GM19238 (cell line): ENCODE measurements at regions not wholly inside any gene's neighbourhood (a gene's known extent, or its start where the extent isn't known, plus 50 kb on each side); places are given as distances from the start of the nearest gene placed in this dataset.
"Not testable (repeated sequence)": the region's sequence is repeated elsewhere in the genome, so short reads cannot be mapped to it uniquely, and the experiment has no call there.

Experiments
- DNase-seq: peaks from one replicate; pipeline ENCODE4 v3.0.0; 2011; ENCODE audit warnings: low spot score; ENCODE audit not compliant: insufficient read length

GRCh38 chr3:178129109-178129508 is 407.1 kb upstream of the KCNMB2 start:
- no peak for DNase-seq

DNA sequence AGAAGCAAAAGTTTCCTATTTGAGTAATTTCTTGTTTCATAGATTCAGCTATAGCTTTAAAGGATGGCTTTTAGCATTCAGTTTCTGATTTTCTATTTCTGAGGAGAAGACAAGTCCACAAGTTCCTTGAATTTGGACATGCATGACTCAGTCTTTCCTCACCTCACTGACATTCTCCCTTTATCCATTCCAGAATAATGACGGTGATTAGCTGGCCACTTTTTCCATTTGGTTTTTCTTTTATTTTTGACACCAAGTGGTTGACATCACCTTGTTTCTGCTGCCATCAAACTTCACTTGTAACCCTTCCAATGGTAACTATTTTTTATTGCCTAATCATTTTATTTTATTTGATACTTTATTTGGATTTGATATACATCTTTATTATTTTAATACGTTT is 404.4 kb upstream of the KCNMB2 start:
- DNase-seq, result no peak

- no peak for DNase-seq
Measured at GRCh38 chr3:178137206-178137605, 399.0 kb upstream of the KCNMB2 start.

- DNase-seq, result no peak
Measured at GRCh38 chr3:178137831-178138230, 398.4 kb upstream of the KCNMB2 start.

- no peak for DNase-seq
Measured at GRCh38 chr3:178139116-178139515, 397.1 kb upstream of the KCNMB2 start.

DNA sequence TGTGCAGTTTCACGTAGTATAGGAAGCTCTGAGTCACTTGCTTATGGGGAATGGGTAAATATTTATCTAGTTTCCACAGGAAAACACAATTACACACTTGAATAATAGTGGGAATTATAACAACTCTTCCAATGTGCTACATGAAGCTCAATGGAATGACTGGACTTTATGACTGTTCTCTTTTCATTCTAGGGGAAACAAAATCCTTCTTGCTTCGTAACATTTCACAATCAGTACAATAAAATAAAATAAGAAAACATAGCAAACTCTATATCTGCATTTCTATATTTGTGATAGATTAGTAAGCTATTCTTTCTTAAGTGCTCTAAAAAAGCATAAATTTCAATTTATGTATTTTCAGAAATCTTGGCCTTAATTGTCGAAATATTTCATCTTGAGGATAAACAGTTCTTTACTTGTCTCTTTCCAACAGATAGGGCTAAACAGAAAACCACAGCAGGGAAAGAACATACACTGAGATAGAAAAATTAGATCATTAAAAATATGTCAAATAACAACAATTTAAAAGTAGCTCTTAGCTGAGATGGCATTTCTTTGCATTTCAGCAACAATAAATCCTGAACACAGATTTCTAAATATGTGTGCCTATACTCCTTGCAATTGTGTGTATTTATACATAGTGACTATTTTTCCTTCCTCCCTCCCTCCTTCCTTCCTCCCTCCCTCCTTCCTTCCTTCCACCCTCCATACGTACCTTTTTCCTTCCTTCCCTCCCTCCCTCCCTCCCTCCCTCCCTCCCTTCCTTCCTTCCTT is 395.5 kb upstream of the KCNMB2 start:
- DNase-seq, result no peak

DNA sequence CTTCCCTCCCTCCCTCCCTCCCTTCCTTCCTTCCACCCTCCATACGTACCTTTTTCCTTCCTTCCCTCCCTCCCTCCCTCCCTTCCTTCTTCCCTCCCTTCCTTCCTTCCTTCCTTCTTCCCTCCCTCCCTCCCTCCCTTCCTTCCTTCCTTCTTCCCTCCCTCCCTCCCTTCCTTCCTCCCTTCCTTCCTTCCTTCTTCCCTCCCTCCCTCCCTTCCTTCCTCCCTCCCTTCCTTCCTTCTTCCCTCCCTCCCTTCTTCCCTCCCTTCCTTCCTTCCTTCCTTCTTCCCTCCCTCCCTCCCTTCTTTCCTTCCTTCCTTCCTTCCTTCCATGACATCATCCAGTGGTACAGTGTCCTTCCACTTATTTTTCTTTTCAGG is 394.9 kb upstream of the KCNMB2 start:
- DNase-seq, result not testable (repeated sequence)

GRCh38 chr3:178146406-178146831 is 389.8 kb upstream of the KCNMB2 start:
- no peak for DNase-seq

- DNase-seq, result no peak
Measured at GRCh38 chr3:178147001-178147400, 389.2 kb upstream of the KCNMB2 start.

DNA sequence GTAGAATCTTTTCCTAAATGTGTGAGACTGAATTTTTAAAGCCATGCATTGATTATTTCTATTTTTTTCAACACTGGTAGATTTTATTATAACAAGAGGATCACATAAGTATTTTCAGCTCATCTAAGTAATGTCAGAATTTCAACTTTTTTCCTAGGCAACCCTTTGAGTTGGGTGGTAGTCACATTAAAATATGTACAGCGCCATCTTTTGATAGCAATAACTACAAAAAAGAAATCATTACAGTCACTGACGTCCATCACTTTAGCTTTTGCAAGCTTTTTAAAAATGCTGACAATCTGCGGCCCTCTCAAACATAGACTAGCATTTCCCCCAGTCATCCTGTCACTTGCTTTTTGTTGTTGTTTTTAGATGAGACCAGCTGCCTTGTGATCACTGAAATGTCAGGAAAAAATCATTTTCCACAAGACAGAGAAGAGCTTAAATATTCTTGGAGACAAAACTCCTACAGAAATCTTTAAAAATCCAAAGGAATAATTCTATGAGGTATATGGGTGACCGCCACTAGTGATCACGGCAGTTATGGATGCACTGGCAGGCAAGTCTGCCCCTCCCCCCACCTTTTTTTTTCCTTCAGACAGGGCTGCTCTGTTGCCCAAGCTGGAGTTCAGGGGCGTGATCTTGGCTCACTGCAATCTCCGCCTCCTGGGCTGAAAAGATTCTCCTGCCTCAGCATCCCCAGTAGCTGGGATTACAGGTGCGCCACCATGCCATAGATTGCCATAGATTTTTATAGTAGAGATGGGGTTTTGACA is 384.0 kb upstream of the KCNMB2 start:
- DNase-seq, result no peak

DNA sequence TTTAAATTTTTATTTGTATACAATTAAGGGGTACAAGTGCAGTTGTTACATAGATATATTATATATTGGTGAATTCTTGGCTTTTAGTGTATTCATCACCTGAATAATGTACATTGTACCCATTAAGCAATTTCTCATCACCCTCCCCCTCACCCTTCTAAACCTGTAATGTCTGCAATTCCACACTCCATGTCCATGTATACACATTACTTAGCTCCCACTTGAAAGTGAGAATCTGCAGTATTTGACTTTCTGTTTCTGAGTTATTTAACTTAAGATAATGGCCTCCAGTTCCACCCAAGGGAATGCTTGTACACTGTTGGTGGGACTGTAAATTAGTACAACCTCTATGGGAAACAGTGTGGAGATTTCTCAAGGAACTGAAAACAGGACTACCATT is 383.2 kb upstream of the KCNMB2 start:
- DNase-seq, result no peak

- DNase-seq, result no peak
Measured at GRCh38 chr3:178155521-178155920, 380.7 kb upstream of the KCNMB2 start.

GRCh38 chr3:178156301-178156700 is 379.9 kb upstream of the KCNMB2 start:
- DNase-seq, result no peak

DNA sequence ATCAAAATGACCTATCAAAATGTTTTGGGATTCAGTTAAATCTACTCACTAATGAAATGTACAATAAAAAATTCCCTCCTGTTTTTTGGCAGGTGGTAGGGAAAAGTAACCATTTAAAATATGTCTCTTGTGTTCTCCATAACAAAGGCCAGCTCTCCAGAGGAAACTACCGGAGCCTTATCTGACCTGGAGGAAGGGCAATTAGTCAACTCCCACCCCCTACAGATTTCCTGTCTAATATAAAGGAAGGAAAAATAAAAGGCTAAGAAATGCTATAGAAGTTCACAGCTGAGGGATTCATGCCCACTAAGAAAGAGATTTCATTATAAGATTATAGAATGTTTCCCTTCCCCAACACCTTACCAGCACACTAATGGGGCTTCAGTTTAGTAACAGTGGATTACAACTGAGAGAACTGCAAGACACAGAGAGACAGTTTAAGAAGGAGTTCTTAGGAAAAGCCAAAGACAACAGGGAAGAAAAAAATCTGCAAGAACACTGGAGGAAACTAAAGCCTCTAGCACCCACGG is 376.5 kb upstream of the KCNMB2 start:
- no peak for DNase-seq

DNA sequence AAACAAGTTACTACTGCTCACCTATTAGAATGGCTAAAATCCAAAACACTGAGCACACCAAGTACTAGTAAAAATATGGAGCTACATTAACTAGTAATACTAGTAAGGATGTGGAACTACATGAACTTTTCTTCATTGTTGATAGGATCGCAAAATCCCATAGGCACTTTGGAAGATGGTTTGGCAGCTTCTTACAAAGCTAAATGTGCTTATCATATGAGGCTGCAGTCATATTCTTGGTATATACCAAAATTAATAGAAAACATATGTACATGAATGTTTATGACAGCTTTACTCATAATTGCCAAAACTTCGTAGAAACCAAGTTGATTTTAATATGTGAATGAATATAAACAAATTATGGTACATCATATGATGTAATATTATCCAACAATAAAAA is 366.8 kb upstream of the KCNMB2 start:
- no peak for DNase-seq

GRCh38 chr3:178170698-178171535 is 365.3 kb upstream of the KCNMB2 start:
- DNase-seq, result no peak

DNA sequence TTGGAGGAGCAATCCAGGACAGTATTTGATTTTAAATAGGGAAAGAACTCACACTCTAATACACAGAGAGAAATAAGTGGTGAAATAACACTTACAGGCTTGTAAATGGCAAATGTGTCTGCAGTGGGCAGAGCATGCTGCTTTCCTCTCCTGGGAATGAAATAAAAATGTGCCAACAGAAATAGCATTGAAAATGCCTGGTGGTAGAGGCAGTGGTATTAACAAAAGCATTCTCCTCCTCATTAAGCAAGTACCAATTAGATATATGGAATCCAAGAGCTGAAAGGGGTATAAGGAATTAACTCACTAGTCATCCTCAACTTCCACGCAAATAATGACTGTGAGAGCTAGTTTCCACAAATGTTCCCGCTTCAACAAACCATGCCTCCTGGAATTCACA is 364.1 kb upstream of the KCNMB2 start:
- no peak for DNase-seq

DNA sequence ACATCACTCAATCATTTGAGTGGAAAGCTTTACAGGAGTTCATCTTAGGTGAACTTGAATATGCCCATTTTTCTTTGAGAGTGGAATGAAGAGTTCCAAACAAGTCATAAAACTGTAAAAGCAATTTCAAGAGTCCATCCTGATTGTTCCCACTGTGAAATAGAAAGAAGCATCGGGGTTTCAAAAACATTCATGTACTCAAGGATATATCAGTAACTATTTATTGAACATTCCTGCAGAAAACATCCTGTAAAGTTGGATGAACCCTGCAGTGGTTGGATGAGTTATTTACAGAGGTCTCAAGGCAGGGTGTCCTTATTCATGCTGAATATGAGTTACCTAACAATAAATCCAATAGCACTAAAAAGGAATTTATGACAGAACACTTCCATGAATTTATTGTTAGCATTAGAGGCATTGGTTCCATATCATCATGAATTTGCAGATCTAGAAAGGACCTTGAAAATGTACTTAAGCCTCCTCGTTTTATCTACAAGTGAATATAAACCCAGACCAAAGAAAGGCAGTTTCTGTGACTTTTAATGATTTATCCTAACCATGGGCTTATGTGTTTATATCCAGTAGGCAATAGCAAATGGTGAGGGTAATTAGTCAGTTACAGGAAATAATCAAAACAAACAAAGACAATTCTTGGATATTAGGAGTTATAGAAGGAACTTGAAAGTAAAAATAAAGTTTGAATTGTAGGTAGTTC is 361.9 kb upstream of the KCNMB2 start:
- no peak for DNase-seq

DNA sequence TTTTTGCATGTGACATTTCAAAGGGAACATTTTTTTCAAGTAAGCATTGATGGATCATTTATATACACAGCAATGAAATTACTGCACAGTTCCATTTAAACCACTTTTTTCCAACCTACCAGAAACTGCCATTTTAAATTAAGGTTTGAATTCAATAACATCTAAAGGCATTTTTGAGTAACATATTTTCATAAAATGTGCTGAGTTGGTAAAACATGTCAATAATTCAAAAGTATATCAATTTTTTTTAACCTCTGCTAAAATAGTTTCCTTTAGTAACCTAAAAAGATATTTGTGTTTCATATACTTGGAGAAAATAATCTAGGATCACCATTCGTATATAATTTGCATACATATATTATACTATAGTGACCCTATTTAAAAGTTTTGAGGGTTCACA is 355.1 kb upstream of the KCNMB2 start:
- no peak for DNase-seq

- DNase-seq, result no peak
Measured at GRCh38 chr3:178181784-178182183, 354.5 kb upstream of the KCNMB2 start.

- no peak for DNase-seq
Measured at GRCh38 chr3:178182337-178182779, 353.9 kb upstream of the KCNMB2 start.
